ENCODE measurements at regions not wholly inside any gene's neighbourhood (a gene's known extent, or its start where the extent isn't known, plus 50 kb on each side); places are given as distances from the start of the nearest gene placed in this dataset.

- Histone ChIP-seq H3K27me3 (ENCODE audit: insufficient read depth, low read length) (0 out of 2 replicates have a peak, but pooled peaks cover 5% of the 10 kb centered on the region), H3K9me2 (ENCODE audit: insufficient read depth) (no peaks in the 10 kb centered on the region), H3K79me2 (ENCODE audit: insufficient read depth, low read length) (no peaks in the 10 kb centered on the region), H3K9ac (ENCODE audit: low read length) (no peak overlapping the region), H3K9me3 (ENCODE audit: control insufficient read depth in 1 of 2, insufficient read depth in 1 of 2, low read depth in 1 of 2, low read length in 2 of 2) (no peaks in the 10 kb centered on the region), H4K20me1 (ENCODE audit: insufficient read depth) (no peaks in the 10 kb centered on the region), H3K4me2 (ENCODE audit: low read length) (no peak overlapping the region), H2AFZ (ENCODE audit: low read depth, low read length, poor library complexity, severe bottlenecking) (no peak overlapping the region), H3K27ac (ENCODE audit: low read depth, low read length) (no peak overlapping the region), H3K36me3 (ENCODE audit: control insufficient read depth in 1 of 2, insufficient read depth in 2 of 2, low read length in 2 of 2) (no peaks in the 10 kb centered on the region), H3K4me1 (ENCODE audit: control insufficient read depth in 1 of 2, insufficient read depth in 2 of 2, low read length in 2 of 2) (no peaks in the 10 kb centered on the region), H3K4me3 (replicated peaks in 1 of 2; ENCODE audit: low read depth in 1 of 2, low read length in 2 of 2) (no peak overlapping the region)
- CTCF ChIA-PET: no interaction called here
- POLR2A ChIA-PET: no interaction called here
- intact Hi-C loops (cut with micrococcal nuclease): no loop called here
- ATAC-seq (no peak), DNase-seq (ENCODE audit: low read depth, low spot score) (no peak)
- RAD21 ChIA-PET (ENCODE audit: low non-redundant PET in 1 of 2, low total read pairs in 2 of 2, uncharacterized antibody in 2 of 2, unreplicated experiment in 2 of 2): no interaction called here
- no TSS peak for BruUV-seq (replicated peaks)
- no peak for TF ChIP-seq POLR2AphosphoS5 (IDR thresholded peaks at IDR 0.05; ENCODE audit: low read depth, low read length)
- TF ChIP-seq ATF3 (IDR thresholded peaks at IDR 0.05): no peak
- TF ChIP-seq POLR2A (IDR thresholded peaks at IDR 0.05; ENCODE audit: borderline replicate concordance, extremely low read depth, insufficient read depth, insufficient read length): no peak
- TF ChIP-seq SP1 (IDR thresholded peaks at IDR 0.05; ENCODE audit: low read depth): no peak
- no peak for TF ChIP-seq ZNF274 (IDR thresholded peaks at IDR 0.05; ENCODE audit: low read depth, low read length)
- TF ChIP-seq SRF (IDR thresholded peaks at IDR 0.05; ENCODE audit: low read depth): no peak
- TF ChIP-seq EZH2 (IDR thresholded peaks at IDR 0.05): no peak
Measured at GRCh38 chr2:7691961-7692656, 774.9 kb downstream of the RNF144A start.

- BruUV-seq (replicated peaks): no TSS peak
- H2AFZ ChIP-seq (ENCODE audit: low read depth, low read length, poor library complexity, severe bottlenecking): no peak overlapping the region
- no peaks in the 10 kb centered on the region for H3K4me1 ChIP-seq (ENCODE audit: control insufficient read depth in 1 of 2, insufficient read depth in 2 of 2, low read length in 2 of 2)
- no peak for ATAC-seq
- CTCF ChIA-PET: no interaction called here
- DNase-seq (ENCODE audit: low read depth, low spot score): no peak
- H3K36me3 ChIP-seq (ENCODE audit: control insufficient read depth in 1 of 2, insufficient read depth in 2 of 2, low read length in 2 of 2): no peaks in the 10 kb centered on the region
- intact Hi-C loops (cut with micrococcal nuclease): no loop called here
- POLR2A ChIA-PET: no interaction called here
- H3K4me2 ChIP-seq (ENCODE audit: low read length): no peak overlapping the region
- no peaks in the 10 kb centered on the region for H4K20me1 ChIP-seq (ENCODE audit: insufficient read depth)
- H3K27me3 ChIP-seq (ENCODE audit: insufficient read depth, low read length): 0 out of 2 replicates have a peak, but pooled peaks cover 5% of the 10 kb centered on the region
- H3K9ac ChIP-seq (ENCODE audit: low read length): no peak overlapping the region
- no peaks in the 10 kb centered on the region for H3K9me2 ChIP-seq (ENCODE audit: insufficient read depth)
- H3K9me3 ChIP-seq (ENCODE audit: control insufficient read depth in 1 of 2, insufficient read depth in 1 of 2, low read depth in 1 of 2, low read length in 2 of 2): no peaks in the 10 kb centered on the region
- RAD21 ChIA-PET (ENCODE audit: low non-redundant PET in 1 of 2, low total read pairs in 2 of 2, uncharacterized antibody in 2 of 2, unreplicated experiment in 2 of 2): no interaction called here
- no peak overlapping the region for H3K27ac ChIP-seq (ENCODE audit: low read depth, low read length)
- H3K79me2 ChIP-seq (ENCODE audit: insufficient read depth, low read length): no peaks in the 10 kb centered on the region
- H3K4me3 ChIP-seq (replicated peaks in 1 of 2; ENCODE audit: low read depth in 1 of 2, low read length in 2 of 2): no peak overlapping the region
- no peak for TF ChIP-seq SP1 (IDR thresholded peaks at IDR 0.05; ENCODE audit: low read depth)
- no peak for TF ChIP-seq SIN3A (IDR thresholded peaks at IDR 0.05; ENCODE audit: low read depth)
- no peak for TF ChIP-seq TCF7L2 (IDR thresholded peaks at IDR 0.05; ENCODE audit: borderline replicate concordance, extremely low read depth, insufficient read depth, insufficient read length)
- no peak for TF ChIP-seq ZFX (IDR thresholded peaks at IDR 0.05)
- no peak for TF ChIP-seq FOSL1 (IDR thresholded peaks at IDR 0.05; ENCODE audit: low read depth)
- no peak for TF ChIP-seq EZH2phosphoT487 (IDR thresholded peaks at IDR 0.05; ENCODE audit: borderline replicate concordance)
- TF ChIP-seq JUND (IDR thresholded peaks at IDR 0.05): no peak
- no peak for TF ChIP-seq CBX3 (IDR thresholded peaks at IDR 0.05; ENCODE audit: low read depth)
- TF ChIP-seq EGR1 (IDR thresholded peaks at IDR 0.05; ENCODE audit: low read depth): no peak
- TF ChIP-seq CEBPB (IDR thresholded peaks at IDR 0.05; ENCODE audit: low read depth): no peak
- TF ChIP-seq CTCF (IDR thresholded peaks at IDR 0.05 in 2 of 3, conservative IDR thresholded peaks at IDR 0.05 in 1 of 3; ENCODE audit: borderline replicate concordance in 1 of 3, insufficient read depth in 1 of 3, low read depth in 2 of 3, low read length in 2 of 3): no peak
- no peak for TF ChIP-seq ATF3 (IDR thresholded peaks at IDR 0.05)
- no peak for TF ChIP-seq POLR2A (IDR thresholded peaks at IDR 0.05; ENCODE audit: borderline replicate concordance, extremely low read depth, insufficient read depth, insufficient read length)
Measured at GRCh38 chr2:7692657-7693161, 775.5 kb downstream of the RNF144A start.
